ENCODE measurements at regions not wholly inside any gene's neighbourhood (a gene's known extent, or its start where the extent isn't known, plus 50 kb on each side); places are given as distances from the start of the nearest gene placed in this dataset.

GRCh38 chr2:105649534-105649933 lies 95.2 kb upstream of the NCK2 start:
- no peak for DNase-seq

DNA sequence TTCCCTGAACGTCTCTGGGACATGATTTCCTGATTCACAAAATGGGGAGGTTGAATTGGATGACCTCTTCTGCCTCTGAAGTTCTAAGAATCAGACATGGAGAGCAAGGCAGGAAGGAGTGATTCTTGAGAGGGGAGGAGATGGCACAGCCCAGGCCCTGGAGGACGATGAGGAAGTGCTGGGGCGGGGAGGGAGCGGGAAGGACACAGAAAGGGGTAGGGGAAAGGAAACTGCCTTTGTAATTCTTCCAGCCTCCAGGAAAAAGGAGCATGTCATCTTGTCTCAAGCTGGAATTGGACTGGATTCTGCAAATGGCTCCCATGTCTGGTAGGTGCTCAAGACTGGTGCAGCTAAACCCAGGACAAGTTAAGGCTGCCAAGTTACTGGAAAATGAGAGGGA lies 97.0 kb upstream of the NCK2 start:
- no peak for DNase-seq

GRCh38 chr2:105646774-105647076 lies 98.0 kb upstream of the NCK2 start:
- DNase-seq = no peak

DNA sequence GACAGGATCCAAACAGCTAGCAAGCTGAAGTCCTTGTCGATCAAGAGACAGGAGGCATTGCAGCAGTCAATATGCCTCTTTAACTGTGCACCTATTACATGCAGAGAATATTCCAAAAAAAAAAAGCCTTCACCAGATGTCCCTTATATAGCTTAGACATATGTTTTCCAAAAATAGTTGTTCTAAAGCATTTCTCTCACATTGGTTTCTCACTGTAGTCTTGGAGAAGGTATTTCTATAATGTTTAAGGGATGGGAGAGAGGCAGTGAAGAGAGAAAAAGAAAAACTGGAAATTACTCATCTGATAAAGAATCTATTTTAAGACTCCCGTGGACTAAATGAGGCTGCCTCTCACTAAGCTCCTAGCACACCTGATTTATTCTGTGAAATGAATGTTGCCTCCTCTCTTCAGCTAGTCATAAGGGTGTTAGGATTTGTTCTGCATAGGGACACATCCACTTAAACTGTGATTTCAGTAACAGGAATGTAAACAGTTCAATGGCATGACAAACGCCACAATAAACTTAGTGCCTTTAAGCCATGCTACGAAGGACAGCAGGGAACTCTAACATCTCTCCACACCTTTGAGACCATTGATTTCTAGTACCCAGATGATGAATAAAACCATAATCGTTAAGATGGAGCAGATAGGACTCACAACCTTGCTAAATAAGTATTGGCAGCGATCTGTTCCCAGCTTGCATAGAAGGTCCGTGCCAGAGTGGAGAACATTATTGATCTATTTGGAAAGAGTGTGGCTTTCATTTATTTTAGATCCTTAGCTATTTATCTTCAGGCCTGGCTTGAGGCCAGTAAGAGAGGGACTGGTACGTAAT lies 98.6 kb upstream of the NCK2 start:
- DNase-seq = no peak

- DNase-seq = no peak
Observed at GRCh38 chr2:105645031-105645937, 99.4 kb upstream of the NCK2 start.

- no peak for DNase-seq
Observed at GRCh38 chr2:105644174-105644980, 100.3 kb upstream of the NCK2 start.

DNA sequence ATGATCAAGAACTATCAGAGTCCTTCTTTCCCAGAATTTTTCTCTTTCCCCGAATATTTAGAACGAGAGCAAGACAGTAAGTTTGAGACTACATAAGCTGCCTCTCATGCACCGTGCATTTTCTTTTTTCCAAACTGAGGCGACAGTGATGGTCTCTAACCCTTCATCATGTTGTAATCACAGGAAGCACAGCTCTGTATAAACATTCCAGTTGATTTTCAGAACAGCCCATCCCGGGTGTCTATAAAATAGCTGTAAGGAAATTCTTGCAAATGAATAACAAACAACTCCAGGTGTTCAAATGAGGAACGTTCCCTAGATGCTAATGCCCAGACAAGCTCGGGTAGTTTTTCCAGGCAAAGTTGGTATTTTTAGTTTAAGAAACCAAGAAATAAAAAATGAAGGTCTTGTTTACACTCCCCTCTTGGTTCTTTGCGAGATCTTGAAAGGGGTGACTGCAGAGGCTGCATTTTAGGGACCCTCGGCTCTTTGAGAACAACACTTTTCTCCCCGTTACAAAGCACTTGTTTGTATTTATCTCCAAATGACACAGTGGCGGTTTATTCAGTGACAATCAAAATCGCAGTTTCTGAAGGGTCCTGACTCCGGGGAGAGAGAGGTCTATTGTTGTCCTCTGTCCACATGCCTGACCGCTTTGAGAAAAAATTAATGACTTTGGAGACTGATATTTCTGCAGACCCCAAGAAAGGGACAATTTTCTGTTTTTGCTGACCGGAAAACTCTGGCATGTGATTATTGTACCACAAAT lies 101.1 kb upstream of the NCK2 start:
- DNase-seq = no peak

- no peak for DNase-seq
Observed at GRCh38 chr2:105641389-105641811, 103.3 kb upstream of the NCK2 start.

GRCh38 chr2:105640246-105640645 lies 104.5 kb upstream of the NCK2 start:
- no peak for DNase-seq

DNA sequence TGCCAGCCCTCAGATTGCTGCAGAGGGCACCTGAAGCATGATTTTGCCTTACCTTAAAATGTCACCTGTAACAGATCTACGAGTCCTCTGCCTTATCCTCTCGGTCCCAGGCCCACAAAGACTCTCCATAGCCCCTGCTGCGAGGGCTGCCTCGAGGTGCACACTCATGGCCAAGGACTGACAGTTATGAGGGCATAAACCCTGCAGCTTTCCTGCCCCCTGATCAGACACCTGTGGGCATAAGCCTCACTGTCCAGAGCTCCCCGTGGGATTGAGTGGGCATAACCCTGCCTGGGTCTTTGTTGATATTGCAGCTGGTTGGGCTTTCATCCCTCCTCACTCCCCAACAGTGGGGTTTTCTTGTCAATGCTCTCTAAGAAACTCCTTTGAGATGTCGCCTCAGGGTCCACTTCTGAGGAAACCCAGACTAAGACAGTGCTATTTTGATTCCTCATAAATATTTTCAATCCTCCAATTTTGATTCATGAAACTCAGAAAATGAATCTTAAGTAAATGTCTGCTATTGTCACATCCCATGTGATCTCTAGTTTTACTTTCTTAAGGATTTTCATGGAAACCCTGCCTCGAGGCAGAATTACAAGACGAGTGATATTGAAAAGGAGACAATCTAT lies 108.5 kb upstream of the NCK2 start:
- no peak for DNase-seq

DNA sequence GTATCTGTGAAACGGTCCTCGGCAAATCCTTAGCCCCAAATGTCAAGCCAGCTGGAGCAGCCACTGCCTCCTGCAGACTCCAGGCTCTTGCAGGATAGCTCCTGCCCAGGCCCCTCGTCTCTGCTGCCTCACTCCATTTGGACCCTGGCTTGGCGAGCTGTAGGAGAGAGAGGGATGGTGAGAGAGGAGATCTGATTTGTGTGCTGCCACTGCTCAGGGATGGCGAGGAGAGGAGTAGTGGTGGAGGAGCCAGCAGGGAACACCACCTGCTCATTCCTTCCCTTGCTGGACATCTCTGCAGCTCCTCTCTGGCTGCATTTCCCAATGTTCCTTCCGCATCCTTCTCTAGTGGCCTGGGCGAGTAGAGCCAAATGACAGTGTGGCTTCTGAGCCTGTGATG lies 109.1 kb upstream of the NCK2 start:
- DNase-seq = no peak

DNA sequence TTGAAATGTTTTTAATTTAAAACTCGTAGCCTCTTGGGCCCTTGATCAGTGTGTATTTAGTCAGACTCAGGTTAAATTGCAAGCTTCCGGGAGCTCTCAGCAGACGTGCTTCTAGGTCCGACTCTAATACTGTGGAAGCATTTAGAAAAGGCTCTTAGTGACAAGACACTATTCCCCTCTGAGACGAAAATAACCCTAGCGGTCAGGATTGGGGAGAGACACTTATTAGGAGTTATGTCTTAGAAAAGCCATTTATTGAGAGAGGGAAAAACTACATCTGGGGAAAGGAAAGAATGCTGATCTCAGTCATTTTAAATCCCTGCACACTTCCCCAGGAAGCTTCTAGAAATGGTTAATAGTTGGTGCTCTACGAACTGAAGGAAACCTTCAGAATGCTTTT lies 110.5 kb upstream of the NCK2 start:
- DNase-seq = no peak

GRCh38 chr2:105631922-105632321 lies 112.8 kb upstream of the NCK2 start:
- DNase-seq = no peak

DNA sequence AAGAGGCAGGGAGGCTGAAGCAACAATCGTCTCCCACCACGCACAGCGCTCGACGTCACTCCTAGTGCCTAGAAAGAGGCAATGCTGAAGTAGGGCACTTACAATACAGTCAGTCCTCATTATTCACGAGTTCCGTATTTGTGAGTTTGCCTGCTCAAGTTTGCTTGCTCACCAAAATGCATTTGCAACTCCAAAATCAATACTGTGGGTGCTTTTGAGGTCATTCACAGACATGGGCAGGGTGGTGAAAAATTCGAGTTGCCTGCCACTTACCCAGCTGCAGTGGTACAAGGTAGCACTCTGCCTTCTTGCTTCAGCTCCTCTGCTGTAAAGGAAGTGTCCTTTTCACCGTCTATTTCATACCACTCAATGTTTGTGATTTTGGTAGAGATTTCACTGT lies 113.7 kb upstream of the NCK2 start:
- no peak for DNase-seq

GRCh38 chr2:105629634-105630033 lies 115.1 kb upstream of the NCK2 start:
- no peak for DNase-seq

GRCh38 chr2:105627534-105627933 lies 117.2 kb upstream of the NCK2 start:
- DNase-seq = no peak

DNA sequence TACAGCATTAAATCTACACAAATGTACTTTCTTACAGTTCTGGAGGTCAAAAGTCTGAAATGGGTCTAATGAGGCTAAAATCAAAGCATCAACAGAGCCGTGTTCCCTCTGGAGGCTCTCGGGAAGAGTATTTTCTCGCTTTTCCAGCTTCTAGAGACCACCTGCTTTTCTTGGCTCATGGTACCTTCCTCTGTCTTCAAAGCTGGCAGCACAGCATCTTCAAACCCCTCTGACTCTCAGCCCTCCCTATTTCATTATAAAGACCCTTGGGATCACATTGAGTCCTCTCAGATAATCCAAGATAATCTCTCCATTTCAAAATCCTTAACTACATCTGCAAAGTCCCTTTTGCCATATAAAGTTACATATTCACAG lies 117.8 kb upstream of the NCK2 start:
- DNase-seq = no peak

DNA sequence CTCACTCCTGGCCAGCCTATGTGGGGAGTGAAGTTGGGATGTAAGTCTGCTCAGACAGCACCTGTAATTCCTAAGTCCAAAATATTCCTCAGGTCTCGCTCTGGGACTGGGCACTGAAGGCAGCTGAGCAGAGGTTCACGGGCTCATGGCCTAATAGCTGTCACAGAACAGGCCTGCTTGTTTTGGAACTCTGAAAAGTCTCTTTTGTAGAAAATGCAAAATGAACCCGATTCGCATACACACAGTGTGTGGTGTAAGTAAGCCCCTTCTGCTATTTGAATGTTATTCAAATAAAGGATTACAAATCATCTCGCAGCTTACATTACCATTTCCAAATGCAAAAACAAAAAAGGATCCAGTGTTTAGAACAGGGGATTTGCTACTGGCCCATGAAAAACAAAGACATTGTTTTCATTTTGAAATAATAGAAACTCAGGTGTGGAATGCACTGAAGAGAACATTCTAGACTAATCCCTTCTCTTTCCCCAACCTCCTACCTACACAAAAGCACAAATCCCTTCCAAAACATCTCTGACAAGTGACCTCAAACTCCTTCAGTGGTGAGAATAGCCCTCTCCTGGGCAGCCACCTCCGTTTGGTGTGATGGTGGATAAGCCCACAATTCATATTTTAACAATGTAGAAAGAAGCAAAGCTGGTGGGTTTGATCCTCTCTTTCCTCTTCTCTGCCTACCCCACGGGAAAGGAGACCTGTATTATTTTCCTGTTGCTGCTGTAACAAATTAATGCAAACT lies 118.3 kb upstream of the NCK2 start:
- no peak for DNase-seq

DNA sequence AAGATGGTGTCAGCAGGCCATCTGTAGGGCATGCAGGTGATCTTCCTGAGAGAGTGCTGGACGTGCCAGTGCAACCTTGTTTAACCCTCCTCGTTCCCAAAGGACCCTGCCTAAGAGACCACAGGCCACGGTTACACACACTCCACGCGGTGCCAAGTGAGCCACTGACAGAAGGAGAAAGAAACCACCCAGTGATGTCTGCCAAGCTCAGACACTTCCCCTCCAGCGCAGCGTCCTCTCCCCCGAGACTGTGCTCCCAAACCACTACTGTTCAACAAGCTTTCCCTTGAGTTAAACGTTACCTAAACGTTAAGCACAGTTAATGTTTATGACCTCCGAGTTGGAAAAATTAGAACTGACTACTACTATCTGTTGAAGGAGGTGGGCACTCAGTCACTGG lies 119.1 kb upstream of the NCK2 start:
- DNase-seq = no peak

GRCh38 chr2:105621038-105621437 lies 123.7 kb upstream of the NCK2 start:
- no peak for DNase-seq

DNA sequence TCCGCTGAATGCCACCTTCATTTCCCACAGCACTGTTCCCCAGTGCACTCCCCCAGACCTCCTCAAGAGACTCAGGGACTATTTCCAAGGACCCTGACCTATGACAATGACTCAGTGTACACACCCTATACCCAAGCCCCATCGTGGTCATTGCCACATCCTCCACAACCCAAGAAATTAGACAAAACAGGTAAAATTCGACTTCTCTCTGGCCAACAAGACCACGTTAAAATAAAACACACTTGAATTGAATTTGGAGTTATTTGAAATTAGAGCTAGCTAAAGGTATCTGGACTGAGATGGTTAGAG lies 126.4 kb upstream of the NCK2 start:
- no peak for DNase-seq
